NOMO-1 (cell line): ENCODE measurements at regions not wholly inside any gene's neighbourhood (a gene's known extent, or its start where the extent isn't known, plus 50 kb on each side); places are given as distances from the start of the nearest gene placed in this dataset.

Experiments used
- DNase-seq, 2 experiments: peaks; one replicate each; lab custom pipeline; 2025; ENCODE audit not compliant: unreplicated experiment in 2 of 2; lab: John Stamatoyannopoulos, UW

- no peak for DNase-seq
Measured at GRCh38 chr4:173862754-173863153, 332.7 kb upstream of the HAND2 start.

GRCh38 chr4:173860094-173860493 is 330.1 kb upstream of the HAND2 start:
- DNase-seq = no peak

- DNase-seq = no peak
Measured at GRCh38 chr4:173859091-173859713, 329.2 kb upstream of the HAND2 start.

GRCh38 chr4:173858471-173858870 is 328.4 kb upstream of the HAND2 start:
- no peak for DNase-seq

GRCh38 chr4:173857828-173858227 is 327.8 kb upstream of the HAND2 start:
- no peak for DNase-seq

- DNase-seq = no peak
Measured at GRCh38 chr4:173855015-173855414, 325.0 kb upstream of the HAND2 start.

- no peak for DNase-seq
Measured at GRCh38 chr4:173852775-173853174, 322.7 kb upstream of the HAND2 start.

- DNase-seq = no peak
Measured at GRCh38 chr4:173845580-173845979, 315.6 kb upstream of the HAND2 start.

GRCh38 chr4:173839865-173840264 is 309.8 kb upstream of the HAND2 start:
- no peak for DNase-seq

- DNase-seq = no peak
Measured at GRCh38 chr4:173837517-173837916, 307.5 kb upstream of the HAND2 start.

- DNase-seq = no peak
Measured at GRCh38 chr4:173835903-173836302, 305.9 kb upstream of the HAND2 start.

GRCh38 chr4:173834151-173834550 is 304.1 kb upstream of the HAND2 start:
- DNase-seq = peak in 1 of 2 experiments; percentile 5

GRCh38 chr4:173829565-173829964 is 299.5 kb upstream of the HAND2 start:
- no peak for DNase-seq

GRCh38 chr4:173827707-173828106 is 297.7 kb upstream of the HAND2 start:
- DNase-seq = peak in 1 of 2 experiments; percentile 2

GRCh38 chr4:173821876-173822275 is 291.8 kb upstream of the HAND2 start:
- no peak for DNase-seq

GRCh38 chr4:173821036-173821435 is 291.0 kb upstream of the HAND2 start:
- DNase-seq = no peak

- no peak for DNase-seq
Measured at GRCh38 chr4:173807347-173807746, 277.3 kb upstream of the HAND2 start.

GRCh38 chr4:173805884-173806283 is 275.9 kb upstream of the HAND2 start:
- DNase-seq = no peak

GRCh38 chr4:173802662-173803022 is 272.6 kb upstream of the HAND2 start:
- no peak for DNase-seq

GRCh38 chr4:173801876-173802661 is 272.0 kb upstream of the HAND2 start:
- DNase-seq = no peak

- no peak for DNase-seq
Measured at GRCh38 chr4:173801361-173801760, 271.3 kb upstream of the HAND2 start.

GRCh38 chr4:173797296-173797695 is 267.3 kb upstream of the HAND2 start:
- DNase-seq = no peak
